GM18499 (cell line): ENCODE measurements at regions not wholly inside any gene's neighbourhood (a gene's known extent, or its start where the extent isn't known, plus 50 kb on each side); places are given as distances from the start of the nearest gene placed in this dataset.
"Not testable (repeated sequence)": the region's sequence is repeated elsewhere in the genome, so short reads cannot be mapped to it uniquely, and the experiment has no call there.

Source experiments
- ATAC-seq: cut with Tn5 transposase; IDR thresholded peaks from one replicate; pipeline ENCODE4 v1.9.1; 2021; ENCODE audit warnings: moderate number of reproducible peaks; ENCODE audit not compliant: insufficient read depth, unreplicated experiment

DNA sequence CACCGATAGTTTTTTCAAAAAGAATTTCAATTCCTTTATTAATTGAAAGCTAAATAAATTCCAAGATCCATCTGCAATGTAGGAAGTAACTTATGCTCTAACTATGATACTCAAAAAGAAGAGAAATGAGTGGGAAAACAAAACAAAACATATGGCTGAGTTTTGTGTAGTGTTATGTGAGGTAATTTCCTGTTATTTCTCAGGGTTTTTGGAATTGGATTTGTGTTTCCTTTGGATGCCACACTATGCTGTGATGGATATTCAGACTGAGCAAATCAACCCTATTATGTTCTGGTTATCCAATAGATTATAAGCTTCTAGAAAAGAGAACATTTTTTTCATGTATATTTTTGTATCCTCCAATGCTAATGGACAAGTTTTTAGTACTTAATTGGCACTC, 73.4 kb upstream of the RAPGEF2 start:
- no peak for ATAC-seq

DNA sequence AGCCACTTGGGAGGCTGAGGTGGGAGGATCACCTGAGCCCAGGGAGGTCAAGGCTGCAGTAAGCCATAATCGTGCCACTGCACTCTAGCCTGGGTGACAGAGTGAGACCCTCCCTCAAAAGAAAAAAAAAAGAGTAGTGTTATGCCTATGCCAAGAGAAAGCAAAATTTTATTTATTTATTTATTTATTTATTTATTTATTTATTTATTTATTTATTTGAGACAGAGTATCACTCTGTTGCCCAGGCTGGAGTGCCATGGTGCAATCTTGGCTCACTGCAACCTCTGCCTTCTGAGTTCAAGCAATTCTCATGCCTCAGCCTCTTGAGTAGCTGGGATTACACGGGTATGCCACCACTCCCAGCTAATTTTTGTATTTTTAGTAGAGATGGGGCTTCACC, 72.6 kb upstream of the RAPGEF2 start:
- ATAC-seq = not testable (repeated sequence)

GRCh38 chr4:159035570-159035969, 67.3 kb upstream of the RAPGEF2 start:
- peak; percentile 51 for ATAC-seq

- ATAC-seq = no peak
Observed at GRCh38 chr4:159038536-159038935, 64.3 kb upstream of the RAPGEF2 start.

GRCh38 chr4:159041054-159042034, 61.5 kb upstream of the RAPGEF2 start:
- no peak for ATAC-seq

DNA sequence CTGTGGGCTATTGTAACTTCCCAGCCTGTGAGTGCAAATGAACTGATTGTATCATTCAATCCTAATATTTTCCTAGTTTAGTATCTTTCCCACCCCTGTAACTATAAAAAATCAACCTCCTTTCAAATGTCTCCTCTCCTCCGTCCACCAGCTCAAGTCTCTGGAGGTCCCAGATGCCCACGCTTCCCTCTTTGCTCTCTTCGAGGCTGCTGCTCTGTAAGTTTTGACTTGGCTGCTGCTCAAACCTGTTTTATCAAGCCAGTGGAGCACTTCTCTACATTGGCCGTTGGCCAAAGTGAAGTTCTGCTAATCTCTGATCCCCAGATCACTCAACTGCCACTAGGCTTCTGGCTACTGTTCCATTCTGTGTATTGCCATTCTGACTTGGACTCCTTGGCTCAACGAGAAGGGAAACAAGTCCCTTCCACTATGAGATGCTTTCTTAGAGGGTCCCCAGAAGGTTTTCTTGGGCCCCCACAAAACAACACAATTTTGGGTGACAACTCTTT, 60.7 kb upstream of the RAPGEF2 start:
- ATAC-seq = no peak

GRCh38 chr4:159042868-159043267, 60.0 kb upstream of the RAPGEF2 start:
- no peak for ATAC-seq

GRCh38 chr4:159043861-159044260, 59.0 kb upstream of the RAPGEF2 start:
- ATAC-seq = no peak

GRCh38 chr4:159045321-159045720, 57.6 kb upstream of the RAPGEF2 start:
- no peak for ATAC-seq

GRCh38 chr4:159046683-159047082, 56.2 kb upstream of the RAPGEF2 start:
- no peak for ATAC-seq

DNA sequence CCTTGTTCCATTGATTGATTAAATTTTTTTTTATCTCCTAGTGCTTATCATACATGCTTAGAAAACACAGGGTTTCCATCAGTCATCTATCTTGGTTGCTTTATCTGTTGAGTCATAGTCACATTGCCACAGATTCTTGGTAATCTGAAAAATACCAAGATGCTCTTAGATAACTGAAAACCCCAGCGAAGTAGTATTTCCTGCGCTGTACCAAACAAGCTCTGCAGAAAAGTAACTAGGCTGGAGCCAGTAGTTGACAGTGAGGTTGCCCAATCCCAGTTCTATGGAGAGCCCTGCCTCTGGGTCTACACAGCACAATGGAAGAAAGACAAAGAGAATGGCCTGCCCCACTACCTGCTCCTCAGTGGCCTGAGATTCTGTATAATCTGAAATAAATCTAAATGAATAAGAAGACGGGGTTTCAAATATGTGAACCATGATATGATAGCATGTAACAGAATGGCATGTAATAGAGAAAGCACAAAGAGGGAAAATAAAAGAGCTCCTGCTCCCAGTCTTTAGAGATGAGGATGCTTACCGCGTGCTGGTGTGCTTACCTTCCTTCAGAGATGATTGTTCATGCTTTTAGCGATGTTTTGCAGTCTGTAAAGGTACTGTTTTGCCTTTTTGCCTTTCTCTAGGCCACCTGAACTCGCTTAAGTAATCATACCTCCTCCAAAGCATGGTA, 55.3 kb upstream of the RAPGEF2 start:
- ATAC-seq = no peak

- no peak for ATAC-seq
Observed at GRCh38 chr4:159048166-159048886, 54.6 kb upstream of the RAPGEF2 start.

GRCh38 chr4:159049780-159050375, 53.0 kb upstream of the RAPGEF2 start:
- no peak for ATAC-seq

DNA sequence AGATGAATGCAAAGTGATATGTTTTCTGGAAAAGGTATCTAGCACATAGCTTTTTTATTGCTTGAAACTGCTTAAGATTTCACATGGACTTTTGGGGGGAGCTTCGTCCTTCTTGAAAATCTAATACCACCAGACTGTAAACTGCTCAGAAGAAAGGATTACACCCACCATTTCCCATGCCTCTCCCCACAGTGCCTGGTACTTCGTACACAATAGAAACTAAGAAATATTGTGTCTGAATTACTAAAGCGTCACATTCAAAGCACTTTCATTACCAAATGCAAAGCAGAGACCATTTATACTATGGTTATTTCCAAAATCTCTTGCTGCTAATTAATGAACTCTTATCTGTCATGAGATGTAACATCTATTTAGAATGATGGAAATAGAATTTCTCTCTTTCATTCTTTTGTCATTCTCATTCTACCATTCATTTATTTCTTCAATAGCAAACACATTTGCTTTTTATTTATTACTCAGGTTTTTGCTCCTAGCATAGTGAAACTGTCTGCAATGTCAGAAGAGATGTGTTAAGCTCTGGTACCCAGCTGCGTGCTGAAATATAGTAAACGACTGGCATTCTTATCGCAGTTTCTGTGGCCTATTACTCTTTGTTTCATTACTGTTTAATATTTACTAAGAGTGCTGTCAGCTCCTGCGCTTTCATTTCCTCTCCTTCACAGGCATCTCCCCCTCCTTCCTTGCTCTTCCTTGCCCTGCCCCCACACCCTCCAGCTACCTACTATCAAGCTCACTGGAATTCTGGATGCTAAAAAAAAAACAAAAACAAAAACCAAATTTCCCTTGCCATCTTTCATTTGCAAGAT, 51.4 kb upstream of the RAPGEF2 start:
- peak; percentile 79 for ATAC-seq

GRCh38 chr4:159052315-159052714, 50.6 kb upstream of the RAPGEF2 start:
- ATAC-seq = peak; percentile 40
